CD8-positive, alpha-beta memory T cell (primary cell): ENCODE measurements at regions not wholly inside any gene's neighbourhood (a gene's known extent, or its start where the extent isn't known, plus 50 kb on each side); places are given as distances from the start of the nearest gene placed in this dataset.

Experiments used
- CTCF ChIA-PET: fragments of 350-600 bp; sonication (Branson Sonifier 250); formaldehyde crosslinking; loops from one replicate; lab custom pipeline; 2021; ENCODE audit warnings: antibody characterized with exemption; lab: Charles Lee
- POLR2A ChIA-PET: fragments of 350-600 bp; sonication (Branson Sonifier 250); formaldehyde crosslinking; loops from one replicate; lab custom pipeline; 2021; ENCODE audit warnings: antibody characterized with exemption; lab: Charles Lee
- DNase-seq, 5 donors: peaks; one replicate each; pipeline versions ENCODE4 v3.0.0 to v3.0.0-alpha.2; 2020 to 2022; ENCODE audit warnings: mixed read lengths in 1 of 5
- H3K27ac ChIP-seq: one replicate; pipeline ENCODE4 v1.7.0; 2013; ENCODE audit warnings: low read depth, mild to moderate bottlenecking, low read length, moderate library complexity
- H3K27me3 ChIP-seq: 2 replicates; pipeline ENCODE4 v1.7.0; 2013; ENCODE audit warnings: low read length, mild to moderate bottlenecking; ENCODE audit not compliant: insufficient read depth, poor library complexity, severe bottlenecking
- H3K36me3 ChIP-seq: 2 replicates; pipeline ENCODE4 v1.7.0; 2013; ENCODE audit warnings: mild to moderate bottlenecking, low read length, moderate library complexity; ENCODE audit not compliant: insufficient read depth
- H3K4me1 ChIP-seq: 2 replicates; pipeline ENCODE4 v1.7.0; 2013; ENCODE audit warnings: mild to moderate bottlenecking, low read length, moderate library complexity; ENCODE audit not compliant: insufficient read depth
- H3K4me3 ChIP-seq: 2 replicates; pipeline ENCODE4 v1.7.0; 2013; ENCODE audit warnings: mild to moderate bottlenecking, low read length
- H3K9me3 ChIP-seq: 2 replicates; pipeline ENCODE4 v1.7.0; 2013; ENCODE audit warnings: mild to moderate bottlenecking, low read length
- H3K27ac Mint-ChIP-seq, 8 donors: one replicate each; pipeline ENCODE4 v1.8.0; 2020 to 2021; ENCODE audit warnings: mixed read lengths in 8 of 8, mild to moderate bottlenecking in 6 of 8, inconsistent platforms in 3 of 8, moderate library complexity in 3 of 8
- H3K27me3 Mint-ChIP-seq, 2 donors: one replicate each; pipeline ENCODE4 v1.8.0; 2020 to 2021; ENCODE audit warnings: mixed read lengths in 2 of 2, mild to moderate bottlenecking in 1 of 2, moderate library complexity in 1 of 2
- H3K36me3 Mint-ChIP-seq, 3 donors: one replicate each; pipeline ENCODE4 v1.8.0; 2020 to 2021; ENCODE audit warnings: mixed read lengths in 3 of 3, inconsistent platforms in 1 of 3, mild to moderate bottlenecking in 1 of 3
- H3K4me1 Mint-ChIP-seq, 3 donors: one replicate each; pipeline ENCODE4 v1.8.0; 2020 to 2021; ENCODE audit warnings: mixed read lengths in 3 of 3, inconsistent platforms in 1 of 3, mild to moderate bottlenecking in 1 of 3
- H3K4me3 Mint-ChIP-seq, 7 donors: one replicate each; pipeline ENCODE4 v1.8.0; 2020 to 2021; ENCODE audit warnings: mixed read lengths in 7 of 7, mild to moderate bottlenecking in 6 of 7, moderate library complexity in 4 of 7, inconsistent platforms in 2 of 7
- H3K9me3 Mint-ChIP-seq, 5 donors: one replicate each; pipeline ENCODE4 v1.8.0; 2020 to 2022; ENCODE audit warnings: mixed read lengths in 5 of 5, mild to moderate bottlenecking in 3 of 5, moderate library complexity in 2 of 5, inconsistent platforms in 1 of 5

GRCh38 chr16:55242667-55243066, 81.3 kb upstream of the IRX6 start:
- Histone ChIP-seq H3K36me3 (no peaks in the 10 kb centered on the region), H3K4me1 (no peaks in the 10 kb centered on the region), H3K4me3 (no peak overlapping the region), H3K9me3 (no peaks in the 10 kb centered on the region), H3K27me3 (no peaks in the 10 kb centered on the region), H3K27ac (no peak overlapping the region)
- CTCF ChIA-PET, result no interaction called here
- H3K27ac Mint-ChIP-seq, result no peak overlapping the region
- H3K9me3 Mint-ChIP-seq, result peaks cover 0 to 2% (median 0%) of the 10 kb centered on the region in 5 donors
- DNase-seq, result no peak
- POLR2A ChIA-PET, result no interaction called here
- H3K27me3 Mint-ChIP-seq, result peaks cover 3 to 18% of the 10 kb centered on the region in 2 donors
- H3K4me1 Mint-ChIP-seq, result no peaks in the 10 kb centered on the region
- peaks cover 0 to 3% (median 0%) of the 10 kb centered on the region in 3 donors for H3K36me3 Mint-ChIP-seq
- no peak overlapping the region for H3K4me3 Mint-ChIP-seq

GRCh38 chr16:55248058-55248457, 75.9 kb upstream of the IRX6 start:
- no peak for DNase-seq
- Histone ChIP-seq H3K36me3 (no peaks in the 10 kb centered on the region), H3K4me1 (no peaks in the 10 kb centered on the region), H3K4me3 (no peak overlapping the region), H3K27me3 (no peaks in the 10 kb centered on the region), H3K27ac (no peak overlapping the region), H3K9me3 (no peaks in the 10 kb centered on the region)
- Mint-ChIP-seq H3K27ac (no peak overlapping the region), H3K27me3 (peaks cover 5 to 7% of the 10 kb centered on the region in 2 donors), H3K9me3 (peaks cover 0 to 2% (median under 1%) of the 10 kb centered on the region in 5 donors), H3K36me3 (no peaks in the 10 kb centered on the region), H3K4me3 (no peak overlapping the region), H3K4me1 (no peaks in the 10 kb centered on the region)
- POLR2A ChIA-PET, result no interaction called here
- CTCF ChIA-PET, result no interaction called here

- ChIA-PET POLR2A (no interaction called here), CTCF (no interaction called here)
- Mint-ChIP-seq H3K4me1 (no peaks in the 10 kb centered on the region), H3K9me3 (peaks cover 0 to 6% (median 0%) of the 10 kb centered on the region in 5 donors), H3K4me3 (no peak overlapping the region), H3K36me3 (no peaks in the 10 kb centered on the region), H3K27me3 (peaks cover 5 to 7% of the 10 kb centered on the region in 2 donors), H3K27ac (no peak overlapping the region)
- Histone ChIP-seq H3K36me3 (no peaks in the 10 kb centered on the region), H3K4me1 (no peaks in the 10 kb centered on the region), H3K27ac (no peak overlapping the region), H3K27me3 (no peaks in the 10 kb centered on the region), H3K9me3 (no peaks in the 10 kb centered on the region), H3K4me3 (no peak overlapping the region)
- DNase-seq, result no peak
Measured at GRCh38 chr16:55248494-55248893, 75.5 kb upstream of the IRX6 start.

- Histone ChIP-seq H3K36me3 (no peaks in the 10 kb centered on the region), H3K4me3 (no peak overlapping the region), H3K9me3 (no peaks in the 10 kb centered on the region), H3K27ac (no peak overlapping the region), H3K27me3 (no peaks in the 10 kb centered on the region), H3K4me1 (no peaks in the 10 kb centered on the region)
- peaks cover 0 to 12% (median 0%) of the 10 kb centered on the region in 5 donors for H3K9me3 Mint-ChIP-seq
- H3K4me1 Mint-ChIP-seq, result no peaks in the 10 kb centered on the region
- no peaks in the 10 kb centered on the region for H3K36me3 Mint-ChIP-seq
- ChIA-PET CTCF (no interaction called here), POLR2A (no interaction called here)
- H3K27ac Mint-ChIP-seq, result no peak overlapping the region
- no peak overlapping the region for H3K4me3 Mint-ChIP-seq
- DNase-seq, result no peak
- peaks cover 5 to 7% of the 10 kb centered on the region in 2 donors for H3K27me3 Mint-ChIP-seq
Measured at GRCh38 chr16:55249361-55249760, 74.6 kb upstream of the IRX6 start.

- Histone ChIP-seq H3K27ac (no peak overlapping the region), H3K36me3 (no peaks in the 10 kb centered on the region), H3K4me1 (no peaks in the 10 kb centered on the region), H3K27me3 (no peaks in the 10 kb centered on the region), H3K4me3 (no peak overlapping the region), H3K9me3 (no peaks in the 10 kb centered on the region)
- H3K36me3 Mint-ChIP-seq, result no peaks in the 10 kb centered on the region
- no peaks in the 10 kb centered on the region for H3K4me1 Mint-ChIP-seq
- H3K27me3 Mint-ChIP-seq, result peaks cover 5 to 7% of the 10 kb centered on the region in 2 donors
- H3K27ac Mint-ChIP-seq, result no peak overlapping the region
- H3K9me3 Mint-ChIP-seq, result peaks cover 0 to 18% (median 1%) of the 10 kb centered on the region in 5 donors
- no peak overlapping the region for H3K4me3 Mint-ChIP-seq
- no peak for DNase-seq
- CTCF ChIA-PET, result no interaction called here
- POLR2A ChIA-PET, result no interaction called here
Measured at GRCh38 chr16:55249936-55250335, 74.1 kb upstream of the IRX6 start.

- Mint-ChIP-seq H3K9me3 (peaks cover 0 to 19% (median 4%) of the 10 kb centered on the region in 5 donors), H3K27me3 (peaks cover 5 to 7% of the 10 kb centered on the region in 2 donors), H3K4me3 (no peak overlapping the region), H3K4me1 (no peaks in the 10 kb centered on the region), H3K36me3 (no peaks in the 10 kb centered on the region), H3K27ac (no peak overlapping the region)
- Histone ChIP-seq H3K9me3 (no peaks in the 10 kb centered on the region), H3K4me1 (no peaks in the 10 kb centered on the region), H3K4me3 (no peak overlapping the region), H3K36me3 (no peaks in the 10 kb centered on the region), H3K27ac (no peak overlapping the region), H3K27me3 (no peaks in the 10 kb centered on the region)
- ChIA-PET CTCF (no interaction called here), POLR2A (no interaction called here)
- no peak for DNase-seq
Measured at GRCh38 chr16:55250701-55251100, 73.3 kb upstream of the IRX6 start.

GRCh38 chr16:55251151-55251550, 72.9 kb upstream of the IRX6 start:
- Histone ChIP-seq H3K4me1 (no peaks in the 10 kb centered on the region), H3K27ac (no peak overlapping the region), H3K4me3 (no peak overlapping the region), H3K36me3 (no peaks in the 10 kb centered on the region), H3K27me3 (no peaks in the 10 kb centered on the region), H3K9me3 (no peaks in the 10 kb centered on the region)
- no peak overlapping the region for H3K4me3 Mint-ChIP-seq
- CTCF ChIA-PET, result no interaction called here
- peaks cover 0 to 19% (median 4%) of the 10 kb centered on the region in 5 donors for H3K9me3 Mint-ChIP-seq
- POLR2A ChIA-PET, result no interaction called here
- no peaks in the 10 kb centered on the region for H3K4me1 Mint-ChIP-seq
- no peak for DNase-seq
- peaks cover 5 to 7% of the 10 kb centered on the region in 2 donors for H3K27me3 Mint-ChIP-seq
- H3K27ac Mint-ChIP-seq, result no peak overlapping the region
- no peaks in the 10 kb centered on the region for H3K36me3 Mint-ChIP-seq

GRCh38 chr16:55252577-55252976, 71.4 kb upstream of the IRX6 start:
- no peak for DNase-seq
- POLR2A ChIA-PET, result no interaction called here
- no peak overlapping the region for H3K27ac ChIP-seq
- no peaks in the 10 kb centered on the region for H3K36me3 ChIP-seq
- H3K4me1 Mint-ChIP-seq, result no peaks in the 10 kb centered on the region
- peaks cover 0 to 19% (median 4%) of the 10 kb centered on the region in 5 donors for H3K9me3 Mint-ChIP-seq
- H3K27me3 ChIP-seq, result no peaks in the 10 kb centered on the region
- H3K4me3 ChIP-seq, result no peak overlapping the region
- H3K4me3 Mint-ChIP-seq, result no peak overlapping the region
- H3K27me3 Mint-ChIP-seq, result peaks cover 5 to 8% of the 10 kb centered on the region in 2 donors
- H3K27ac Mint-ChIP-seq, result no peak overlapping the region
- no peaks in the 10 kb centered on the region for H3K36me3 Mint-ChIP-seq
- H3K4me1 ChIP-seq, result no peaks in the 10 kb centered on the region
- CTCF ChIA-PET, result no interaction called here
- H3K9me3 ChIP-seq, result no peaks in the 10 kb centered on the region

- H3K27ac ChIP-seq, result no peak overlapping the region
- no peak overlapping the region for H3K4me3 Mint-ChIP-seq
- H3K9me3 Mint-ChIP-seq, result peaks cover 0 to 19% (median 4%) of the 10 kb centered on the region in 5 donors
- POLR2A ChIA-PET, result no interaction called here
- CTCF ChIA-PET, result no interaction called here
- no peaks in the 10 kb centered on the region for H3K36me3 Mint-ChIP-seq
- DNase-seq, result no peak
- H3K27ac Mint-ChIP-seq, result no peak overlapping the region
- no peak overlapping the region for H3K4me3 ChIP-seq
- no peaks in the 10 kb centered on the region for H3K9me3 ChIP-seq
- no peaks in the 10 kb centered on the region for H3K4me1 Mint-ChIP-seq
- no peaks in the 10 kb centered on the region for H3K27me3 ChIP-seq
- peaks cover 5 to 8% of the 10 kb centered on the region in 2 donors for H3K27me3 Mint-ChIP-seq
- H3K36me3 ChIP-seq, result no peaks in the 10 kb centered on the region
- H3K4me1 ChIP-seq, result no peaks in the 10 kb centered on the region
Measured at GRCh38 chr16:55253987-55254386, 70.0 kb upstream of the IRX6 start.
